ENCODE measurements at regions not wholly inside any gene's neighbourhood (a gene's known extent, or its start where the extent isn't known, plus 50 kb on each side); places are given as distances from the start of the nearest gene placed in this dataset.

- TF ChIP-seq, protein P1, sequence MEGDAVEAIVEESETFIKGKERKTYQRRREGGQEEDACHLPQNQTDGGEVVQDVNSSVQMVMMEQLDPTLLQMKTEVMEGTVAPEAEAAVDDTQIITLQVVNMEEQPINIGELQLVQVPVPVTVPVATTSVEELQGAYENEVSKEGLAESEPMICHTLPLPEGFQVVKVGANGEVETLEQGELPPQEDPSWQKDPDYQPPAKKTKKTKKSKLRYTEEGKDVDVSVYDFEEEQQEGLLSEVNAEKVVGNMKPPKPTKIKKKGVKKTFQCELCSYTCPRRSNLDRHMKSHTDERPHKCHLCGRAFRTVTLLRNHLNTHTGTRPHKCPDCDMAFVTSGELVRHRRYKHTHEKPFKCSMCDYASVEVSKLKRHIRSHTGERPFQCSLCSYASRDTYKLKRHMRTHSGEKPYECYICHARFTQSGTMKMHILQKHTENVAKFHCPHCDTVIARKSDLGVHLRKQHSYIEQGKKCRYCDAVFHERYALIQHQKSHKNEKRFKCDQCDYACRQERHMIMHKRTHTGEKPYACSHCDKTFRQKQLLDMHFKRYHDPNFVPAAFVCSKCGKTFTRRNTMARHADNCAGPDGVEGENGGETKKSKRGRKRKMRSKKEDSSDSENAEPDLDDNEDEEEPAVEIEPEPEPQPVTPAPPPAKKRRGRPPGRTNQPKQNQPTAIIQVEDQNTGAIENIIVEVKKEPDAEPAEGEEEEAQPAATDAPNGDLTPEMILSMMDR (IDR thresholded peaks at IDR 0.05): no peak
- no peak for TF ChIP-seq POLR2A (IDR thresholded peaks at IDR 0.05)
- no peak for TF ChIP-seq POLR2AphosphoS5 (IDR thresholded peaks at IDR 0.05)
Measured at GRCh38 chr2:240292619-240293525, 142.6 kb upstream of the GPC1 start.

Data from suprapubic skin (tissue), 4 donors.